ENCODE measurements at regions not wholly inside any gene's neighbourhood (a gene's known extent, or its start where the extent isn't known, plus 50 kb on each side); places are given as distances from the start of the nearest gene placed in this dataset.

- no peaks in the 10 kb centered on the region for H3K36me3 ChIP-seq (replicated peaks in 1 of 2)
- intact Hi-C loops (cut with DNase I): no loop called here
- DNase-seq: no peak
- no peaks in the 10 kb centered on the region for H3K27me3 ChIP-seq
- no peaks in the 10 kb centered on the region for H3K4me1 ChIP-seq (replicated peaks in 1 of 2)
- no peak for TF ChIP-seq CTCF (IDR thresholded peaks at IDR 0.05)
- no peak for TF ChIP-seq POLR2A (IDR thresholded peaks at IDR 0.05)
- H3K9me3 ChIP-seq (replicated peaks in 1 of 3): no peaks in the 10 kb centered on the region
- H3K27ac ChIP-seq: no peak overlapping the region
- H3K4me3 ChIP-seq: no peak overlapping the region
- WGBS, 4 donors: 78 to 91% (median 83%) methylated on average over 5 of the region's 5 CpGs
Measured at GRCh38 chr7:46571996-46572395, 650.9 kb upstream of the IGFBP3 start.

- TF ChIP-seq POLR2A (IDR thresholded peaks at IDR 0.05) (no peak), CTCF (IDR thresholded peaks at IDR 0.05) (no peak)
- Histone ChIP-seq H3K36me3 (replicated peaks in 1 of 2) (no peaks in the 10 kb centered on the region), H3K4me3 (no peak overlapping the region), H3K4me1 (replicated peaks in 1 of 2) (no peaks in the 10 kb centered on the region), H3K27me3 (no peaks in the 10 kb centered on the region), H3K27ac (no peak overlapping the region), H3K9me3 (replicated peaks in 1 of 3) (no peaks in the 10 kb centered on the region)
- DNase-seq: no peak
- 37 to 63% (median 49%) methylated on average over 1 to 2 of the region's 2 CpGs for WGBS, 4 donors
- intact Hi-C loops (cut with DNase I): no loop called here
Measured at GRCh38 chr7:46569133-46569465, 648.0 kb upstream of the IGFBP3 start.

- Histone ChIP-seq H3K9me3 (replicated peaks in 1 of 3) (no peaks in the 10 kb centered on the region), H3K4me3 (no peak overlapping the region), H3K27me3 (no peaks in the 10 kb centered on the region), H3K27ac (no peak overlapping the region), H3K36me3 (replicated peaks in 1 of 2) (no peaks in the 10 kb centered on the region), H3K4me1 (replicated peaks in 1 of 2) (no peaks in the 10 kb centered on the region)
- peak in 2 of 7 donors; percentile 13 to 24 for DNase-seq
- no peak for TF ChIP-seq POLR2A (IDR thresholded peaks at IDR 0.05)
- TF ChIP-seq CTCF (IDR thresholded peaks at IDR 0.05): no peak
- 63 to 80% (median 72%) methylated on average over 9 to 11 of the region's 11 CpGs for WGBS, 4 donors
- intact Hi-C loops (cut with DNase I): no loop called here
Measured at GRCh38 chr7:46568420-46569132, 647.5 kb upstream of the IGFBP3 start.

- H3K9me3 ChIP-seq (replicated peaks in 1 of 3): no peaks in the 10 kb centered on the region
- H3K27ac ChIP-seq: no peak overlapping the region
- H3K4me3 ChIP-seq: no peak overlapping the region
- no peak for DNase-seq
- no peaks in the 10 kb centered on the region for H3K4me1 ChIP-seq (replicated peaks in 1 of 2)
- TF ChIP-seq CTCF (IDR thresholded peaks at IDR 0.05) (no peak), POLR2A (IDR thresholded peaks at IDR 0.05) (no peak)
- H3K36me3 ChIP-seq (replicated peaks in 1 of 2): no peaks in the 10 kb centered on the region
- WGBS, 4 donors: 76 to 80% (median 78%) methylated on average over 6 of the region's 6 CpGs
- H3K27me3 ChIP-seq: no peaks in the 10 kb centered on the region
- intact Hi-C loops (cut with DNase I): no loop called here
Measured at GRCh38 chr7:46567858-46568257, 646.8 kb upstream of the IGFBP3 start.

Data from adrenal gland (tissue), 9 donors.